ENCODE measurements at regions not wholly inside any gene's neighbourhood (a gene's known extent, or its start where the extent isn't known, plus 50 kb on each side); places are given as distances from the start of the nearest gene placed in this dataset.

DNA sequence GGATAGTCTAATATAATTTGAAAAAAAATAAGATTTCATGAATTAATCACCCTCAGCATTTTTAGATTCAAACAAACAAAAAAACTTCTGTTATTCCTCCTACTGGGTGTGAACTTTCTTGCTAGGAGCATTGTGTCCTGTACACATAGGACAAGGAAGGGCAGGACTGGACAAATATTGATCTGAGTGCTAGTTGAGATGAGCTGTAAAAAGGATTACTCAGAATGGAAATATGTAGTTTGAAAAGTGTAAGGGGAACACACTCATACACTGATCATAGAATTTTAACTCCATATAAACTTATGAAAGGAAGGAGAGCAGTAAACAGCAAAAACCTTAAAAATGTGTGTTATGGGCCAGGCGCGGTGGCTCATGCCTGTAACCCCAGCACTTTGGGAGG lies 156.5 kb upstream of the ZNF648 start:
- Mint-ChIP-seq H3K4me1 (ENCODE audit: low read depth) (peaks cover 10% of the 10 kb centered on the region), H3K9me3 (ENCODE audit: low read depth) (peaks cover 19% of the 10 kb centered on the region), H3K4me3 (ENCODE audit: unreplicated experiment) (no peak overlapping the region), H3K27me3 (ENCODE audit: low read depth) (peaks cover 7% of the 10 kb centered on the region), H3K27ac (ENCODE audit: unreplicated experiment) (no peak overlapping the region), H3K36me3 (ENCODE audit: low read depth) (peaks cover 9% of the 10 kb centered on the region)
- TF ChIP-seq, protein P1, sequence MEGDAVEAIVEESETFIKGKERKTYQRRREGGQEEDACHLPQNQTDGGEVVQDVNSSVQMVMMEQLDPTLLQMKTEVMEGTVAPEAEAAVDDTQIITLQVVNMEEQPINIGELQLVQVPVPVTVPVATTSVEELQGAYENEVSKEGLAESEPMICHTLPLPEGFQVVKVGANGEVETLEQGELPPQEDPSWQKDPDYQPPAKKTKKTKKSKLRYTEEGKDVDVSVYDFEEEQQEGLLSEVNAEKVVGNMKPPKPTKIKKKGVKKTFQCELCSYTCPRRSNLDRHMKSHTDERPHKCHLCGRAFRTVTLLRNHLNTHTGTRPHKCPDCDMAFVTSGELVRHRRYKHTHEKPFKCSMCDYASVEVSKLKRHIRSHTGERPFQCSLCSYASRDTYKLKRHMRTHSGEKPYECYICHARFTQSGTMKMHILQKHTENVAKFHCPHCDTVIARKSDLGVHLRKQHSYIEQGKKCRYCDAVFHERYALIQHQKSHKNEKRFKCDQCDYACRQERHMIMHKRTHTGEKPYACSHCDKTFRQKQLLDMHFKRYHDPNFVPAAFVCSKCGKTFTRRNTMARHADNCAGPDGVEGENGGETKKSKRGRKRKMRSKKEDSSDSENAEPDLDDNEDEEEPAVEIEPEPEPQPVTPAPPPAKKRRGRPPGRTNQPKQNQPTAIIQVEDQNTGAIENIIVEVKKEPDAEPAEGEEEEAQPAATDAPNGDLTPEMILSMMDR (IDR thresholded peaks at IDR 0.05) = no peak
- DNase-seq (ENCODE audit: low spot score) = no peak

GRCh38 chr1:182217071-182217470 lies 155.6 kb upstream of the ZNF648 start:
- DNase-seq (ENCODE audit: low spot score) = no peak
- Mint-ChIP-seq H3K4me3 (ENCODE audit: unreplicated experiment) (no peak overlapping the region), H3K27ac (ENCODE audit: unreplicated experiment) (no peak overlapping the region), H3K9me3 (ENCODE audit: low read depth) (peaks cover 15% of the 10 kb centered on the region), H3K4me1 (ENCODE audit: low read depth) (peaks cover 10% of the 10 kb centered on the region), H3K36me3 (ENCODE audit: low read depth) (peaks cover 6% of the 10 kb centered on the region), H3K27me3 (ENCODE audit: low read depth) (peaks cover 4% of the 10 kb centered on the region)
- TF ChIP-seq, protein P1 (IDR thresholded peaks at IDR 0.05) = no peak

GRCh38 chr1:182215764-182216163 lies 154.3 kb upstream of the ZNF648 start:
- peaks cover 8% of the 10 kb centered on the region for H3K9me3 Mint-ChIP-seq (ENCODE audit: low read depth)
- no peak overlapping the region for H3K4me3 Mint-ChIP-seq (ENCODE audit: unreplicated experiment)
- no peaks in the 10 kb centered on the region for H3K36me3 Mint-ChIP-seq (ENCODE audit: low read depth)
- peaks cover 10% of the 10 kb centered on the region for H3K4me1 Mint-ChIP-seq (ENCODE audit: low read depth)
- no peak for DNase-seq (ENCODE audit: low spot score)
- no peaks in the 10 kb centered on the region for H3K27me3 Mint-ChIP-seq (ENCODE audit: low read depth)
- H3K27ac Mint-ChIP-seq (ENCODE audit: unreplicated experiment) = no peak overlapping the region
- TF ChIP-seq, protein P1 (IDR thresholded peaks at IDR 0.05) = no peak

GRCh38 chr1:182213163-182213562 lies 151.7 kb upstream of the ZNF648 start:
- Mint-ChIP-seq H3K27ac (ENCODE audit: unreplicated experiment) (no peak overlapping the region), H3K4me3 (ENCODE audit: unreplicated experiment) (no peak overlapping the region), H3K4me1 (ENCODE audit: low read depth) (peaks cover 10% of the 10 kb centered on the region), H3K36me3 (ENCODE audit: low read depth) (no peaks in the 10 kb centered on the region), H3K9me3 (ENCODE audit: low read depth) (peaks cover 3% of the 10 kb centered on the region), H3K27me3 (ENCODE audit: low read depth) (no peaks in the 10 kb centered on the region)
- DNase-seq (ENCODE audit: low spot score) = no peak
- TF ChIP-seq, protein P1 (IDR thresholded peaks at IDR 0.05) = no peak

DNA sequence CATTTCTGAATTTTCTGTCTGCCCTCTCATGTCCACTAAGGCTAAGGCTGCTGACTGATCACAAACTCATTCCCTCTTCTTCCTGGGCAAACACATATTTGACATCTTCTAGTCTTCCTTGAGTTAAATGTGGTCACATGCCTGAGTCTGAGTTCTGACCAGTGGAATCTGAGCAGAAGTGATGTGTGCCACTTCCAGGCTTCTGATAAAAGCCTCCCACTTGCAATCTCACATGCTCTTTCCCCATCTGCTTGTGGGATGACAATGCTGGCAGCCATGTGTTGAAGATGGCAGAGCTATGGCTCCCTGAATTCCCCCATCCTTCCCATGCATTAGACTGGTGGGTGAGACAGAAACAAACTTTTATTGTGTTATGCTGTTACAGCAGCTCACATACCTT lies 149.9 kb upstream of the ZNF648 start:
- no peaks in the 10 kb centered on the region for H3K27me3 Mint-ChIP-seq (ENCODE audit: low read depth)
- DNase-seq (ENCODE audit: low spot score) = no peak
- no peaks in the 10 kb centered on the region for H3K36me3 Mint-ChIP-seq (ENCODE audit: low read depth)
- no peak overlapping the region for H3K27ac Mint-ChIP-seq (ENCODE audit: unreplicated experiment)
- TF ChIP-seq, protein P1 (IDR thresholded peaks at IDR 0.05) = no peak
- H3K4me3 Mint-ChIP-seq (ENCODE audit: unreplicated experiment) = no peak overlapping the region
- no peaks in the 10 kb centered on the region for H3K4me1 Mint-ChIP-seq (ENCODE audit: low read depth)
- H3K9me3 Mint-ChIP-seq (ENCODE audit: low read depth) = no peaks in the 10 kb centered on the region
